AG04449 (cell line): ENCODE measurements at regions not wholly inside any gene's neighbourhood (a gene's known extent, or its start where the extent isn't known, plus 50 kb on each side); places are given as distances from the start of the nearest gene placed in this dataset.

Source experiments
- CTCF ChIA-PET: fragments of 350-600 bp; formaldehyde crosslinking; extraction: SDS; loops from one replicate; lab custom pipeline; 2021; ENCODE audit warnings: antibody characterized with exemption; lab: Yijun Ruan, JAX
- POLR2A ChIA-PET: fragments of 400-600, 350-600 bp; formaldehyde crosslinking; extraction: SDS; loops from one replicate; lab custom pipeline; 2020; ENCODE audit warnings: antibody characterized with exemption, inconsistent platforms; lab: Yijun Ruan, JAX
- DNase-seq: peaks from one replicate; pipeline ENCODE4 v3.0.0-alpha.2; 2010; ENCODE audit warnings: low read depth, low spot score
- H3K4me3 ChIP-seq: 2 replicates; pipeline ENCODE4 v1.5.1; 2011; ENCODE audit warnings: low read depth, mild to moderate bottlenecking, control low read depth, low read length
- CTCF ChIP-seq: IDR thresholded peaks from one replicate; pipeline ENCODE4 v1.5.1; 2011; ENCODE audit warnings: mild to moderate bottlenecking, moderate library complexity, low read length, control low read depth, inconsistent platforms; ENCODE audit not compliant: insufficient read depth; ENCODE audit errors: missing control alignments

GRCh38 chrX:43016021-43016420, 238.1 kb upstream of the PPP1R2C start:
- ChIA-PET POLR2A (no interaction called here), CTCF (no interaction called here)
- no peak overlapping the region for H3K4me3 ChIP-seq
- no peak for TF ChIP-seq CTCF
- DNase-seq = no peak

GRCh38 chrX:43018031-43018430, 240.1 kb upstream of the PPP1R2C start:
- DNase-seq = no peak
- no peak for TF ChIP-seq CTCF
- ChIA-PET CTCF (no interaction called here), POLR2A (no interaction called here)
- H3K4me3 ChIP-seq = no peak overlapping the region

- ChIA-PET CTCF (no interaction called here), POLR2A (no interaction called here)
- no peak for TF ChIP-seq CTCF
- DNase-seq = no peak
- no peak overlapping the region for H3K4me3 ChIP-seq
Measured at GRCh38 chrX:43019021-43019420, 241.1 kb upstream of the PPP1R2C start.

- no peak for DNase-seq
- TF ChIP-seq CTCF = no peak
- no peak overlapping the region for H3K4me3 ChIP-seq
- ChIA-PET CTCF (no interaction called here), POLR2A (no interaction called here)
Measured at GRCh38 chrX:43025806-43026315, 247.9 kb upstream of the PPP1R2C start.

GRCh38 chrX:43064096-43064495, 286.1 kb upstream of the PPP1R2C start:
- H3K4me3 ChIP-seq = no peak overlapping the region
- TF ChIP-seq CTCF = no peak
- ChIA-PET CTCF (no interaction called here), POLR2A (no interaction called here)
- DNase-seq = no peak

GRCh38 chrX:43065978-43066377, 288.0 kb upstream of the PPP1R2C start:
- ChIA-PET CTCF (no interaction called here), POLR2A (no interaction called here)
- DNase-seq = no peak
- no peak overlapping the region for H3K4me3 ChIP-seq
- no peak for TF ChIP-seq CTCF
